OCI-LY1 (cell line): ENCODE measurements at regions not wholly inside any gene's neighbourhood (a gene's known extent, or its start where the extent isn't known, plus 50 kb on each side); places are given as distances from the start of the nearest gene placed in this dataset.

Experiments
- CTCF ChIP-seq: fragments of 200-600 bp; sonication (generic), shearing (Covaris generic); IDR thresholded peaks from 2 replicates; pipeline ENCODE4 v1.5.1; 2017; ENCODE audit warnings: mild to moderate bottlenecking, antibody characterized with exemption, low read length, moderate library complexity, mixed read lengths
- EZH2 ChIP-seq: fragments of 200-600 bp; sonication (generic), shearing (Covaris generic); IDR thresholded peaks from 2 replicates; pipeline ENCODE4 v1.8.0; 2017; ENCODE audit warnings: borderline replicate concordance, mixed run types, mild to moderate bottlenecking, antibody characterized with exemption, low read length, moderate library complexity, mixed read lengths

- TF ChIP-seq CTCF = no peak
- TF ChIP-seq EZH2 = no peak
Observed at GRCh38 chr18:1994471-1994870, 576.8 kb downstream of the METTL4 start.
